Fibroblast of skin of right quadriceps (primary cell): ENCODE measurements at regions not wholly inside any gene's neighbourhood (a gene's known extent, or its start where the extent isn't known, plus 50 kb on each side); places are given as distances from the start of the nearest gene placed in this dataset.

Experiments used
- DNase-seq: peaks from one replicate; pipeline ENCODE4 v3.0.0-alpha.2; 2013

GRCh38 chr7:115552766-115553165 is 477.8 kb downstream of the TFEC start:
- DNase-seq, result no peak

- no peak for DNase-seq
Observed at GRCh38 chr7:115549910-115550309, 480.7 kb downstream of the TFEC start.

- no peak for DNase-seq
Observed at GRCh38 chr7:115548756-115549155, 481.8 kb downstream of the TFEC start.

- no peak for DNase-seq
Observed at GRCh38 chr7:115546790-115547189, 483.8 kb downstream of the TFEC start.

- no peak for DNase-seq
Observed at GRCh38 chr7:115533785-115534184, 496.8 kb downstream of the TFEC start.

- DNase-seq, result no peak
Observed at GRCh38 chr7:115526278-115526677, 504.3 kb downstream of the TFEC start.

GRCh38 chr7:115522174-115522573 is 508.4 kb downstream of the TFEC start:
- DNase-seq, result no peak

GRCh38 chr7:115516341-115516740 is 514.2 kb downstream of the TFEC start:
- DNase-seq, result peak; percentile 56

GRCh38 chr7:115511330-115511729 is 519.2 kb downstream of the TFEC start:
- no peak for DNase-seq

GRCh38 chr7:115505136-115505535 is 525.4 kb downstream of the TFEC start:
- DNase-seq, result no peak

GRCh38 chr7:115499956-115500355 is 530.6 kb downstream of the TFEC start:
- DNase-seq, result peak; percentile 6

- no peak for DNase-seq
Observed at GRCh38 chr7:115496006-115496405, 534.6 kb downstream of the TFEC start.

GRCh38 chr7:115494529-115495147 is 535.9 kb downstream of the TFEC start:
- DNase-seq, result no peak

- DNase-seq, result no peak
Observed at GRCh38 chr7:115493381-115493780, 537.2 kb downstream of the TFEC start.

- DNase-seq, result no peak
Observed at GRCh38 chr7:115491744-115492380, 538.7 kb downstream of the TFEC start.

- DNase-seq, result no peak
Observed at GRCh38 chr7:115479448-115479847, 551.1 kb downstream of the TFEC start.

GRCh38 chr7:115478426-115478825 is 552.1 kb downstream of the TFEC start:
- peak; percentile 35 for DNase-seq

- peak; percentile 46 for DNase-seq
Observed at GRCh38 chr7:115477193-115477651, 553.3 kb downstream of the TFEC start.

GRCh38 chr7:115476671-115477181 is 553.8 kb downstream of the TFEC start:
- no peak for DNase-seq

- no peak for DNase-seq
Observed at GRCh38 chr7:115475761-115476385, 554.0 kb downstream of the MDFIC start.

GRCh38 chr7:115475206-115475605 is 553.3 kb downstream of the MDFIC start:
- DNase-seq, result no peak

- no peak for DNase-seq
Observed at GRCh38 chr7:115474137-115474536, 552.2 kb downstream of the MDFIC start.

GRCh38 chr7:115471891-115472290 is 550.0 kb downstream of the MDFIC start:
- peak; percentile 17 for DNase-seq
